ENCODE measurements at regions not wholly inside any gene's neighbourhood (a gene's known extent, or its start where the extent isn't known, plus 50 kb on each side); places are given as distances from the start of the nearest gene placed in this dataset.

- TF ChIP-seq POLR2A (IDR thresholded peaks at IDR 0.05): no peak
- no peak for TF ChIP-seq CTCF (IDR thresholded peaks at IDR 0.05)
- H3K4me3 ChIP-seq (ENCODE audit: low read depth, poor library complexity, severe bottlenecking): no peak overlapping the region
- DNase-seq (ENCODE audit: low spot score in 2 of 2): no peak
- 95% methylated on average over 3 of the region's 3 CpGs for WGBS, 2 donors
- intact Hi-C loops (cut with DNase I; ENCODE audit: low total_unique reads): no loop called here
Measured at GRCh38 chr2:104402825-104403224, 451.1 kb upstream of the POU3F3 start.

GRCh38 chr2:104404526-104404925, 449.4 kb upstream of the POU3F3 start:
- no peak for DNase-seq (ENCODE audit: low spot score in 2 of 2)
- WGBS, 2 donors: 53 to 59% methylated on average over 6 of the region's 6 CpGs
- intact Hi-C loops (cut with DNase I; ENCODE audit: low total_unique reads): no loop called here
- TF ChIP-seq POLR2A (IDR thresholded peaks at IDR 0.05): no peak
- TF ChIP-seq CTCF (IDR thresholded peaks at IDR 0.05): no peak
- no peak overlapping the region for H3K4me3 ChIP-seq (ENCODE audit: low read depth, poor library complexity, severe bottlenecking)

GRCh38 chr2:104405623-104406022, 448.3 kb upstream of the POU3F3 start:
- no peak for DNase-seq (ENCODE audit: low spot score in 2 of 2)
- WGBS, 2 donors: 61 to 65% methylated on average over 8 of the region's 8 CpGs
- intact Hi-C loops (cut with DNase I; ENCODE audit: low total_unique reads): no loop called here
- no peak for TF ChIP-seq POLR2A (IDR thresholded peaks at IDR 0.05)
- no peak for TF ChIP-seq CTCF (IDR thresholded peaks at IDR 0.05)
- H3K4me3 ChIP-seq (ENCODE audit: low read depth, poor library complexity, severe bottlenecking): no peak overlapping the region

- TF ChIP-seq POLR2A (IDR thresholded peaks at IDR 0.05) (no peak), CTCF (IDR thresholded peaks at IDR 0.05) (no peak)
- whole genome bisulfite sequencing, 2 donors: 45 to 62% methylated on average over 10 of the region's 10 CpGs
- no peak for DNase-seq (ENCODE audit: low spot score in 2 of 2)
- H3K4me3 ChIP-seq (ENCODE audit: low read depth, poor library complexity, severe bottlenecking): no peak overlapping the region
- intact Hi-C loops (cut with DNase I; ENCODE audit: low total_unique reads): no loop called here
Measured at GRCh38 chr2:104406261-104406726, 447.6 kb upstream of the POU3F3 start.

GRCh38 chr2:104407641-104408040, 446.3 kb upstream of the POU3F3 start:
- 73 to 82% methylated on average over 2 of the region's 2 CpGs for WGBS, 2 donors
- TF ChIP-seq POLR2A (IDR thresholded peaks at IDR 0.05): no peak
- TF ChIP-seq CTCF (IDR thresholded peaks at IDR 0.05): no peak
- DNase-seq (ENCODE audit: low spot score in 2 of 2): no peak
- intact Hi-C loops (cut with DNase I; ENCODE audit: low total_unique reads): no loop called here
- H3K4me3 ChIP-seq (ENCODE audit: low read depth, poor library complexity, severe bottlenecking): no peak overlapping the region

GRCh38 chr2:104408266-104408665, 445.6 kb upstream of the POU3F3 start:
- intact Hi-C loops (cut with DNase I; ENCODE audit: low total_unique reads): no loop called here

More at GRCh38 chr2:104408266-104408665, 445.6 kb upstream of the POU3F3 start:
- no peak overlapping the region for H3K4me3 ChIP-seq (ENCODE audit: low read depth, poor library complexity, severe bottlenecking)
- no peak for DNase-seq (ENCODE audit: low spot score in 2 of 2)
- WGBS, 2 donors: 43 to 52% methylated on average over 5 of the region's 5 CpGs
- no peak for TF ChIP-seq POLR2A (IDR thresholded peaks at IDR 0.05)
- no peak for TF ChIP-seq CTCF (IDR thresholded peaks at IDR 0.05)

Measured in lower leg skin (tissue), 4 donors.